A549 (cell line): ENCODE measurements at regions not wholly inside any gene's neighbourhood (a gene's known extent, or its start where the extent isn't known, plus 50 kb on each side); places are given as distances from the start of the nearest gene placed in this dataset.

ENCODE experiments used
- EP300 ChIP-seq, 2 experiments: fragments of >200 bp; sonication (Bioruptor Twin); formaldehyde crosslinking; IDR thresholded peaks; 2 replicates in 1 of 2; 3 replicates in 1 of 2; pipeline ENCODE4 v1.6.1; 2016 to 2017
- GATA3 ChIP-seq: IDR thresholded peaks from 2 replicates; pipeline ENCODE4 v1.6.1; 2012; ENCODE audit warnings: borderline replicate concordance
- MAFK ChIP-seq: fragments of 450-650 bp; IDR thresholded peaks from 2 replicates; pipeline ENCODE4 v1.6.1; 2014; ENCODE audit not compliant: partially characterized antibody
- MYC ChIP-seq: IDR thresholded peaks from 2 replicates; pipeline ENCODE4 v1.6.1; 2012; ENCODE audit warnings: mild to moderate bottlenecking, inconsistent platforms, low read length, improper control_type of control experiment, borderline replicate concordance
- SMC3 ChIP-seq: fragments of >200 bp; sonication (Bioruptor Twin); formaldehyde crosslinking; IDR thresholded peaks from 3 replicates; pipeline ENCODE4 v1.6.1; 2018; ENCODE audit warnings: inconsistent platforms
- TP53 ChIP-seq: fragments of 250-450 bp; sonication (Bioruptor Pico); IDR thresholded peaks from 2 replicates; pipeline ENCODE4 v1.5.0; 2021; ENCODE audit warnings: mild to moderate bottlenecking, moderate library complexity
- ZC3H11A ChIP-seq: fragments of 450-650 bp; IDR thresholded peaks from 2 replicates; pipeline ENCODE4 v1.6.1; 2014; ENCODE audit warnings: antibody characterized with exemption, mild to moderate bottlenecking
- ZNF302 ChIP-seq: fragments of 250-450 bp; sonication (Bioruptor Pico); IDR thresholded peaks from 2 replicates; pipeline ENCODE4 v1.9.0; 2021; ENCODE audit warnings: inconsistent platforms, mild to moderate bottlenecking, moderate library complexity
- TF ChIP-seq, protein P1 (sequence below): fragments of >200 bp; sonication (Bioruptor Twin); formaldehyde crosslinking; IDR thresholded peaks from 3 replicates; pipeline ENCODE4 v1.5.1; 2016
- TF ChIP-seq, protein P2 (sequence below): fragments of >200 bp; sonication (Bioruptor Twin); formaldehyde crosslinking; IDR thresholded peaks from 3 replicates; pipeline ENCODE4 v1.6.1; 2016
- TF ChIP-seq, protein P3 (sequence below): IDR thresholded peaks from 2 replicates; pipeline ENCODE4 v1.6.1; 2012

DNA sequence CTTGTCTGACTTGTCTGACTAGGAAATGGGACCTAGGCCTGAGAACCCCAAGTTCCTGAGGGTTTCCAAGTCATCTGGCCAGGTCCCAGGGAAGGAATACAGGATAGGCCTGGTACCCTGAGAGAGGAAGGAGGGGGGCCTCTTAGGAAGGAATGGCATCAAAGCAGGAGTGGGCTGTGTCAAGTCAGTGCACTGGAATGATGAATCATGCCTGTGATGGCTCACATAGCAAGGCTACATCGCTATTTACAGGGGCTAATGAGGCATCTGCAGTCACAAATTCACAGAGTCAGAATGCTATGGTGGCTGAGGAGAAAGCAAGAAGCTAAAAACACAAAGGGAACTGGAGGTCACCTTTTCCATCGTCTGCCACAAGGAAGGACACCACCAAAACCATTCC, 247.3 kb downstream of the NXPE2 start:
- TF ChIP-seq, protein P1, sequence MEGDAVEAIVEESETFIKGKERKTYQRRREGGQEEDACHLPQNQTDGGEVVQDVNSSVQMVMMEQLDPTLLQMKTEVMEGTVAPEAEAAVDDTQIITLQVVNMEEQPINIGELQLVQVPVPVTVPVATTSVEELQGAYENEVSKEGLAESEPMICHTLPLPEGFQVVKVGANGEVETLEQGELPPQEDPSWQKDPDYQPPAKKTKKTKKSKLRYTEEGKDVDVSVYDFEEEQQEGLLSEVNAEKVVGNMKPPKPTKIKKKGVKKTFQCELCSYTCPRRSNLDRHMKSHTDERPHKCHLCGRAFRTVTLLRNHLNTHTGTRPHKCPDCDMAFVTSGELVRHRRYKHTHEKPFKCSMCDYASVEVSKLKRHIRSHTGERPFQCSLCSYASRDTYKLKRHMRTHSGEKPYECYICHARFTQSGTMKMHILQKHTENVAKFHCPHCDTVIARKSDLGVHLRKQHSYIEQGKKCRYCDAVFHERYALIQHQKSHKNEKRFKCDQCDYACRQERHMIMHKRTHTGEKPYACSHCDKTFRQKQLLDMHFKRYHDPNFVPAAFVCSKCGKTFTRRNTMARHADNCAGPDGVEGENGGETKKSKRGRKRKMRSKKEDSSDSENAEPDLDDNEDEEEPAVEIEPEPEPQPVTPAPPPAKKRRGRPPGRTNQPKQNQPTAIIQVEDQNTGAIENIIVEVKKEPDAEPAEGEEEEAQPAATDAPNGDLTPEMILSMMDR = no peak
- TF ChIP-seq, protein P2, sequence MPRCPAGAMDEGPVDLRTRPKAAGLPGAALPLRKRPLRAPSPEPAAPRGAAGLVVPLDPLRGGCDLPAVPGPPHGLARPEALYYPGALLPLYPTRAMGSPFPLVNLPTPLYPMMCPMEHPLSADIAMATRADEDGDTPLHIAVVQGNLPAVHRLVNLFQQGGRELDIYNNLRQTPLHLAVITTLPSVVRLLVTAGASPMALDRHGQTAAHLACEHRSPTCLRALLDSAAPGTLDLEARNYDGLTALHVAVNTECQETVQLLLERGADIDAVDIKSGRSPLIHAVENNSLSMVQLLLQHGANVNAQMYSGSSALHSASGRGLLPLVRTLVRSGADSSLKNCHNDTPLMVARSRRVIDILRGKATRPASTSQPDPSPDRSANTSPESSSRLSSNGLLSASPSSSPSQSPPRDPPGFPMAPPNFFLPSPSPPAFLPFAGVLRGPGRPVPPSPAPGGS = no peak
- TF ChIP-seq TP53 (CRISPR knock-in tag) = no peak
- TF ChIP-seq EP300 (IDR thresholded peaks at IDR 0.05) = no peak
- no peak for TF ChIP-seq SMC3
- no peak for TF ChIP-seq GATA3
- TF ChIP-seq, protein P3, sequence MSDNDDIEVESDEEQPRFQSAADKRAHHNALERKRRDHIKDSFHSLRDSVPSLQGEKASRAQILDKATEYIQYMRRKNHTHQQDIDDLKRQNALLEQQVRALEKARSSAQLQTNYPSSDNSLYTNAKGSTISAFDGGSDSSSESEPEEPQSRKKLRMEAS = no peak
- no peak for TF ChIP-seq ZC3H11A
- no peak for TF ChIP-seq MYC
- TF ChIP-seq MAFK = no peak
- TF ChIP-seq ZNF302 (CRISPR knock-in tag) = no peak
